ENCODE measurements at regions not wholly inside any gene's neighbourhood (a gene's known extent, or its start where the extent isn't known, plus 50 kb on each side); places are given as distances from the start of the nearest gene placed in this dataset.
"Not testable (repeated sequence)": the region's sequence is repeated elsewhere in the genome, so short reads cannot be mapped to it uniquely, and the experiment has no call there.

- Histone ChIP-seq H3K27me3 (ENCODE audit: insufficient read depth, poor library complexity, severe bottlenecking) (no peaks in the 10 kb centered on the region), H3K27ac (replicated peaks) (no peak overlapping the region), H3K4me3 (replicated peaks; ENCODE audit: insufficient read depth, low read length) (no peak overlapping the region)
- TF ChIP-seq CTCF (IDR thresholded peaks at IDR 0.05; ENCODE audit: insufficient read depth, low read length), result no peak
- TF ChIP-seq, protein P1, sequence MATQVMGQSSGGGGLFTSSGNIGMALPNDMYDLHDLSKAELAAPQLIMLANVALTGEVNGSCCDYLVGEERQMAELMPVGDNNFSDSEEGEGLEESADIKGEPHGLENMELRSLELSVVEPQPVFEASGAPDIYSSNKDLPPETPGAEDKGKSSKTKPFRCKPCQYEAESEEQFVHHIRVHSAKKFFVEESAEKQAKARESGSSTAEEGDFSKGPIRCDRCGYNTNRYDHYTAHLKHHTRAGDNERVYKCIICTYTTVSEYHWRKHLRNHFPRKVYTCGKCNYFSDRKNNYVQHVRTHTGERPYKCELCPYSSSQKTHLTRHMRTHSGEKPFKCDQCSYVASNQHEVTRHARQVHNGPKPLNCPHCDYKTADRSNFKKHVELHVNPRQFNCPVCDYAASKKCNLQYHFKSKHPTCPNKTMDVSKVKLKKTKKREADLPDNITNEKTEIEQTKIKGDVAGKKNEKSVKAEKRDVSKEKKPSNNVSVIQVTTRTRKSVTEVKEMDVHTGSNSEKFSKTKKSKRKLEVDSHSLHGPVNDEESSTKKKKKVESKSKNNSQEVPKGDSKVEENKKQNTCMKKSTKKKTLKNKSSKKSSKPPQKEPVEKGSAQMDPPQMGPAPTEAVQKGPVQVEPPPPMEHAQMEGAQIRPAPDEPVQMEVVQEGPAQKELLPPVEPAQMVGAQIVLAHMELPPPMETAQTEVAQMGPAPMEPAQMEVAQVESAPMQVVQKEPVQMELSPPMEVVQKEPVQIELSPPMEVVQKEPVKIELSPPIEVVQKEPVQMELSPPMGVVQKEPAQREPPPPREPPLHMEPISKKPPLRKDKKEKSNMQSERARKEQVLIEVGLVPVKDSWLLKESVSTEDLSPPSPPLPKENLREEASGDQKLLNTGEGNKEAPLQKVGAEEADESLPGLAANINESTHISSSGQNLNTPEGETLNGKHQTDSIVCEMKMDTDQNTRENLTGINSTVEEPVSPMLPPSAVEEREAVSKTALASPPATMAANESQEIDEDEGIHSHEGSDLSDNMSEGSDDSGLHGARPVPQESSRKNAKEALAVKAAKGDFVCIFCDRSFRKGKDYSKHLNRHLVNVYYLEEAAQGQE (IDR thresholded peaks at IDR 0.05; ENCODE audit: insufficient replicate concordance, low read depth), result no peak
- peak in 1 of 2 experiments; percentile 2 for DNase-seq (ENCODE audit: low read depth in 1 of 2, low spot score in 1 of 2)
Measured at GRCh38 chr2:31693882-31694281, 113.1 kb upstream of the SRD5A2 start.

DNA sequence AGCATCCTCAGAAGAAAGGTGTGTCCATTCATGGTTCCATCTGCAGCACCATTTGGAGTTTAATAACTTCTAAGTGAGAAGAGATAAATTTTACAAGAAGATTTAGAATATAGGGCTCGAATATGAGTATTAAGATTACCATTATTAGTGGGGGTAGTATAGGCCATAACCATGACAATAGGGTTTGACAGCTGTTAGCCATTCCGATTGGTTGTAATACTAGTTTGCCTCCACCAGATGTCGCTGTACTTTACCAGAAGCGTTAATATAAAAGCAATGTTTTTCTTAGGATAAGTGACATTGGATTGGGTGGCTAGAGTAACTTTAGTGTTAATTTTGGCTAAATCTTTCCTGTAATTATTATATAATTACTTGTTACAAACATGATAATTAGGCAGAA, 107.5 kb upstream of the SRD5A2 start:
- TF ChIP-seq CTCF (IDR thresholded peaks at IDR 0.05; ENCODE audit: insufficient read depth, low read length) (peak; percentile 13), SPI1 (IDR thresholded peaks at IDR 0.05; ENCODE audit: borderline replicate concordance, low read depth) (no peak)
- no peak overlapping the region for H3K27ac ChIP-seq (replicated peaks)
- H3K27me3 ChIP-seq (ENCODE audit: insufficient read depth, poor library complexity, severe bottlenecking), result no peaks in the 10 kb centered on the region
- DNase-seq (ENCODE audit: low read depth in 1 of 2, low spot score in 1 of 2), result peak in 1 of 2 experiments; percentile 4
- no peak overlapping the region for H3K4me3 ChIP-seq (replicated peaks; ENCODE audit: insufficient read depth, low read length)

DNA sequence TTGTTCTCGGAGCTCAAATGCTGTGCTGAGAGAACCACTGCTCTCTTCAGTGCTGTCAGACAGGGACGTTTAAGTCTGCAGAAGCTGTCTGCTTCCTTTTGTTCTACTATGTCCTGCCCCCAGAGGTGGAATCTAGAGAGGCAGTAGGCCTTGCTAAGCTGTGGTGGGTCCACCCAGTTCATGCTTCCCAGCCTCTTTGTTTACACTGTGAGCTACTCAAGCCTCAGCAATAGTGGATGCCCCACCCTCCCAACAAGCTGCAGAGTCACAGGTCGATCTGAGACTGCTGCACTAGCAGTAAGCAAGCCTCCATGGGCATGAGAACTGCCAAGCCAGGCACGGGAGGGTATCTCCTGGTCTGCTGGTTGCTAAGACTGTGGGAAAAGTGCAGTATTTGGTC, 102.8 kb upstream of the SRD5A2 start:
- H3K27ac ChIP-seq (replicated peaks); H3K4me3 ChIP-seq (replicated peaks; ENCODE audit: insufficient read depth, low read length); H3K27me3 ChIP-seq (ENCODE audit: insufficient read depth, poor library complexity, severe bottlenecking); DNase-seq (ENCODE audit: low read depth in 1 of 2, low spot score in 1 of 2): not testable (repeated sequence)

DNA sequence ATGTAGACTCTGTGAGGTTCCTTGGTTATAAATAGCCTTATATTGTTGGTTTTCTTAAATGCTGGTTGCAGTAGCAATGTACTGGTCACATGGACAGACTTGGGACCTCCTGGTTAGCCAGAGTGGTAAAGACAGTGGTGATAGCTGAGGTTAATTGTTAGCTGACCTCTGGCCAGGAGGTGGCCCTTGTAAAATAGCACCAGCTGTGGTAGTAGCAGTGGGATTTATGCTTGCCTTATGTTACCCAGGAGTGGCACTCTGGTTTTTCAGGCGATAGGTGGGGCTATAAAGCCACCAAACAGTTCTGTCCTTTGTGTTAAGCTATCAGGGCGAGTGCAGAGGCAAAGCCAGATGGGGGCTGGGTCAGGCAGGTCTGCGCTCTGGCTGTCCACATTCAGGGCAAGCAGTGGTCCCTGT, 94.8 kb upstream of the SRD5A2 start:
- Histone ChIP-seq H3K27ac (replicated peaks) (no peak overlapping the region), H3K27me3 (ENCODE audit: insufficient read depth, poor library complexity, severe bottlenecking) (no peaks in the 10 kb centered on the region), H3K4me3 (replicated peaks; ENCODE audit: insufficient read depth, low read length) (no peak overlapping the region)
- no peak for DNase-seq (ENCODE audit: low read depth in 1 of 2, low spot score in 1 of 2)
- TF ChIP-seq, protein P1 (IDR thresholded peaks at IDR 0.05; ENCODE audit: insufficient replicate concordance, low read depth), result no peak
- TF ChIP-seq CTCF (IDR thresholded peaks at IDR 0.05; ENCODE audit: insufficient read depth, low read length) (no peak), GABPA (IDR thresholded peaks at IDR 0.05; ENCODE audit: low read depth) (no peak), POLR2AphosphoS5 (IDR thresholded peaks at IDR 0.05; ENCODE audit: low read depth) (no peak), SPI1 (IDR thresholded peaks at IDR 0.05; ENCODE audit: borderline replicate concordance, low read depth) (no peak)

Data from HL-60 (cell line).